BLaER1 treated with 17β-estradiol and CSF1 and Interleukin-3, amounts not matched to agents 10 nM and 100 nM (cell line): ENCODE measurements at regions not wholly inside any gene's neighbourhood (a gene's known extent, or its start where the extent isn't known, plus 50 kb on each side); places are given as distances from the start of the nearest gene placed in this dataset.

Experiments used
- H3K27ac ChIP-seq, 11 experiments: shearing (Covaris generic); formaldehyde crosslinking; 2 replicates each; pipeline ENCODE4 v1.8.1; 2022
- H3K27me3 ChIP-seq, 11 experiments: shearing (Covaris generic); formaldehyde crosslinking; 2 replicates each; pipeline ENCODE4 v1.8.1; 2022
- H3K36me3 ChIP-seq, 11 experiments: shearing (Covaris generic); formaldehyde crosslinking; 2 replicates each; pipeline ENCODE4 v1.8.1; 2022
- H3K4me1 ChIP-seq, 10 experiments: shearing (Covaris generic); formaldehyde crosslinking; 2 replicates each; pipeline ENCODE4 v1.8.1; 2022
- H3K4me2 ChIP-seq, 11 experiments: shearing (Covaris generic); formaldehyde crosslinking; 2 replicates each; pipeline ENCODE4 v1.8.1; 2022
- H3K4me3 ChIP-seq, 10 experiments: shearing (Covaris generic); formaldehyde crosslinking; 2 replicates each; pipeline ENCODE4 v1.8.1; 2022
- H3K9ac ChIP-seq, 11 experiments: shearing (Covaris generic); formaldehyde crosslinking; 2 replicates each; pipeline ENCODE4 v1.8.1; 2022
- H3K9me3 ChIP-seq, 11 experiments: shearing (Covaris generic); formaldehyde crosslinking; replicated peaks in 1 of 11; 2 replicates each; pipeline ENCODE4 v1.8.1; 2022
- H4K20me1 ChIP-seq, 11 experiments: shearing (Covaris generic); formaldehyde crosslinking; 2 replicates each; pipeline ENCODE4 v1.8.1; 2022
- Cebpa-rat ChIP-seq, 11 experiments: shearing (Covaris generic); IDR thresholded peaks; 2 replicates each; pipeline ENCODE4 v1.8.1; 2022

DNA sequence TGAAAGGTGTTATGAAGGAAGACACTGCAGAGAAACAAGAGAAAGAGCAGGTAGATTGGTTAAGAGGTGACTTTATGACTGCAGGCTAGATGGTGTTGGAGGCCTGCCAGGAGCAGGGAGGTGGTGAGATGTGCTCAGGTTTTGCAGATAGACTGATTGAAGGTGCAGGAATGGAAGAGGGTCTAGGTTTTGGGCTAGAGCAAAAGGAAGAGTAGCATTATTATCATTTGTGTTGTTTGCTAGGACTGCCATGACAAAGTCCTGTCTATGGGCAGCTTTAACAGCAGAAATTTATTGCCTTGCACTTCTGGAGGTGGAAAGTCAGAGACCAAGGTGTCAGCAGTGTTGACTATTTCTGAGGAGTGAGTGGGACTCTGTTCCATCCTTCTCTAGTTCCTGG is 172.9 kb upstream of the SOX11 start:
- no peak for TF ChIP-seq Cebpa-rat (IDR thresholded peaks at IDR 0.05)
- Histone ChIP-seq H3K4me3 (no peak overlapping the region), H3K27me3 (no peaks in the 10 kb centered on the region), H3K9me3 (no peaks in the 10 kb centered on the region), H3K27ac (no peak overlapping the region), H3K9ac (no peak overlapping the region), H3K4me2 (no peak overlapping the region), H3K4me1 (peaks cover 10 to 22% (median 14%) of the 10 kb centered on the region in 10 experiments; a peak in 19 of 20 replicates), H4K20me1 (no peaks in the 10 kb centered on the region; a peak in 1 of 22 replicates), H3K36me3 (no peaks in the 10 kb centered on the region)

DNA sequence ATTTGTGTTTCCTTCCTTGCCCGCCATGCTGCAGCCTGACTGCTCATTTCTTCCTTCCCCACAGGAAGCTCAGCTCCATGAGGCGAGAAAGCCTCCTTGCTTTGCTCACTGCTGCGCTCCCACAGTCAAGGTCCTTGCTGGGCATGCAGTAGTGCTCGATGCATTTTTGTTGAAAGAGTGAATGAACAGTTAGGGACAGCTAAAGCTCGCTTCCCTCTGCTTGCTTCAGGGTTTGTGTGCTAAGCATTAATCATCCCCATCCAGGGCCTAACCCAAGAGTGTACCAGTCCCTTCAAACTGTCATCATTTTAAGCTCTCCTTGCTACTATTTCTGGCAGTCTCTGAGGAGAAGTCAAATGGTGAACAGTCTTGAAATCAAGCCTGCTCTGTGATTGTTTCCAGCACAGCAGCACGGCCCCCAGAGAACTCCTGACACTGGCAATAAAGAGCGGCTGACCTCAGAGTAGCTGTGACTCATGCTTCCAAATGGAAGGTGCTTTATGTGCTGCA is 171.7 kb upstream of the SOX11 start:
- Histone ChIP-seq H3K9me3 (no peaks in the 10 kb centered on the region), H3K27me3 (no peaks in the 10 kb centered on the region), H3K4me3 (no peak overlapping the region), H3K4me2 (peak overlapping the region; percentile 53 to 81 (median 69)), H3K36me3 (no peaks in the 10 kb centered on the region), H3K4me1 (peaks cover 10 to 22% (median 14%) of the 10 kb centered on the region in 10 experiments; a peak in 19 of 20 replicates), H3K9ac (peak overlapping the region in 4 of 11 experiments; percentile 3 to 47 (median 15); a peak in 4 of 22 replicates), H4K20me1 (no peaks in the 10 kb centered on the region; a peak in 1 of 22 replicates), H3K27ac (peak overlapping the region in 2 of 11 experiments; percentile 39 to 44; a peak in 3 of 22 replicates)
- TF ChIP-seq Cebpa-rat (IDR thresholded peaks at IDR 0.05), result no peak

DNA sequence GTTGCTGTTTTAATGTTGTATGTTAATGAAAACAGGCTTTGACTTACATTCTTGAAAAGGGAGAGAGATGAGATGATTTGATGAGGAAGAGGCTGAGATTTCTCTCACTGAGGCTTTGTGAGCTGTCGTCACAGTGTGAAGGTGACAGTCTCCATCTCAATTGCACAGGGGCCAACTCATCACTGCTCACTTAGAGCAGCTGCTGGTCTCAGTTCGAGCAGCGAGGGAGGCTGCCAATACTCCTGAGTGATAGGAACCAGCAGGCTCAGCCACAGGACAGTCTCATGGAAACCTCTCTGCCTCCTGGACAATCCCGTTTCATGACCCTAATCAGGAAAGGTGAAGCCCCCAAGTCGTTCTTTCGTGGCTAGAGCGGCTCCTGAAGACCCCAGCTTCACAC is 170.7 kb upstream of the SOX11 start:
- H3K27ac ChIP-seq, result no peak overlapping the region
- no peak overlapping the region for H3K9ac ChIP-seq
- H3K4me2 ChIP-seq, result peak overlapping the region in 4 of 11 experiments; percentile 54 to 71 (median 69); a peak in 8 of 22 replicates
- no peaks in the 10 kb centered on the region for H3K36me3 ChIP-seq
- H3K27me3 ChIP-seq, result no peaks in the 10 kb centered on the region
- H3K9me3 ChIP-seq, result no peaks in the 10 kb centered on the region
- H4K20me1 ChIP-seq, result no peaks in the 10 kb centered on the region; a peak in 1 of 22 replicates
- peaks cover 10 to 22% (median 14%) of the 10 kb centered on the region in 10 experiments; a peak in 19 of 20 replicates for H3K4me1 ChIP-seq
- TF ChIP-seq Cebpa-rat (IDR thresholded peaks at IDR 0.05), result no peak
- no peak overlapping the region for H3K4me3 ChIP-seq

- Histone ChIP-seq H3K27me3 (no peaks in the 10 kb centered on the region), H4K20me1 (no peaks in the 10 kb centered on the region; a peak in 1 of 22 replicates), H3K4me3 (no peak overlapping the region), H3K9ac (no peak overlapping the region), H3K27ac (no peak overlapping the region), H3K9me3 (no peaks in the 10 kb centered on the region), H3K4me2 (no peak overlapping the region), H3K4me1 (peaks cover 10 to 22% (median 14%) of the 10 kb centered on the region in 10 experiments; a peak in 19 of 20 replicates), H3K36me3 (no peaks in the 10 kb centered on the region)
- no peak for TF ChIP-seq Cebpa-rat (IDR thresholded peaks at IDR 0.05)
These were observed 167.6 kb upstream of the SOX11 start for GRCh38 chr2:5524551-5524950.

- Histone ChIP-seq H3K36me3 (no peaks in the 10 kb centered on the region), H3K9me3 (no peaks in the 10 kb centered on the region), H3K9ac (no peak overlapping the region), H3K4me3 (no peak overlapping the region), H3K4me1 (no peaks in the 10 kb centered on the region), H4K20me1 (no peaks in the 10 kb centered on the region), H3K27me3 (no peaks in the 10 kb centered on the region), H3K27ac (no peak overlapping the region), H3K4me2 (no peak overlapping the region)
- no peak for TF ChIP-seq Cebpa-rat (IDR thresholded peaks at IDR 0.05)
These were observed 163.5 kb upstream of the SOX11 start for GRCh38 chr2:5528706-5529105.

GRCh38 chr2:5530011-5530696 is 162.0 kb upstream of the SOX11 start:
- no peak overlapping the region for H3K27ac ChIP-seq
- no peak for TF ChIP-seq Cebpa-rat (IDR thresholded peaks at IDR 0.05)
- no peaks in the 10 kb centered on the region for H3K36me3 ChIP-seq
- no peaks in the 10 kb centered on the region for H3K9me3 ChIP-seq
- no peaks in the 10 kb centered on the region for H3K4me1 ChIP-seq
- H3K27me3 ChIP-seq, result no peaks in the 10 kb centered on the region
- no peak overlapping the region for H3K9ac ChIP-seq
- no peak overlapping the region for H3K4me2 ChIP-seq
- no peak overlapping the region for H3K4me3 ChIP-seq
- no peaks in the 10 kb centered on the region for H4K20me1 ChIP-seq

DNA sequence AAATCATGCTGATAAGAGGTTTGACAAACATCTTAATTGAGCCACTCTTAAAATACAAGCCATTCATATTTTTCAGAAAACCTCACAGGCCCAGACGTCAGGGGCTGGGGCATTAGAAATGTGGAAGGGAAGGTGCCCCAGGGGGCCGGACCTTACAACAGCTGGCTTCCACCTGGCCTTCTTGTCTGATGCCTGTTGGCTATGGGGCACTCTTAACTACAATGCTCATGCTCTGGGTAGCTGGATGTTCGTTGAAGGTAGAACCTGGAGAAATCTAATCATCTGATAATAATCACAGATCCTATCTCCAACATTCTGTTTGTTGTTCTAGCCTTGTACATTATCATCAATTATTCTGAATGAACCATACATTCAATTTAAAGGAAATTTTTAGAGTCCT is 156.9 kb upstream of the SOX11 start:
- Histone ChIP-seq H3K36me3 (no peaks in the 10 kb centered on the region), H4K20me1 (no peaks in the 10 kb centered on the region)
- no peak for TF ChIP-seq Cebpa-rat (IDR thresholded peaks at IDR 0.05)

DNA sequence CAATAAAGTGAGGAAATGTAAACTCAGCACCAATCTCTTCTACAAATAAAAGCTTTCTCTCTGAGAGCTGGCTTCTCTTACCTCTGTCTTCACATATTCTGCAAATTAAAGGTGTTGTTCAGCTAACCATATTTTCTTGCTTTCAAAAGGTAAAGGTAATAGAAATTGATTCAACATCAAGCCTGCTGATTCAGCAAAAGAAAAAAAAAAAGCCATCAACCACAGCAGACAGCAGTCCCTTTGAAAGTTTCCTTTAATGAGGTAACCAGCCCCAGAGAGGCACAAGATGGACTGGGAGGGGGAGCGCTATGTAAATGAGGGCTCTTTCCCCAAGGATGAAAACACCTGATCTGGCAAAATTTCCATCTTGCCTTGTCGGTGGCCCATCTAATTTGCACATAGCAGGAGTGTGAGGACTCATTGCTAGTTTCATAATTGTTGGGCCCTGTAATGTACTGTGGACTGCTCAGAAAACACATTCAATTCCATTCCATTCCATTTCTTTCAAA is 154.9 kb upstream of the SOX11 start:
- peaks cover 0 to 5% (median 0%) of the 10 kb centered on the region in 11 experiments; a peak in 6 of 22 replicates for H3K9me3 ChIP-seq
- H3K27ac ChIP-seq, result no peak overlapping the region
- no peaks in the 10 kb centered on the region for H3K27me3 ChIP-seq
- H4K20me1 ChIP-seq, result no peaks in the 10 kb centered on the region
- no peaks in the 10 kb centered on the region for H3K36me3 ChIP-seq
- H3K4me2 ChIP-seq, result no peak overlapping the region
- H3K4me3 ChIP-seq, result no peak overlapping the region
- H3K4me1 ChIP-seq, result no peaks in the 10 kb centered on the region
- no peak overlapping the region for H3K9ac ChIP-seq
- TF ChIP-seq Cebpa-rat (IDR thresholded peaks at IDR 0.05), result no peak

More for the DNA sequence above, 156.9 kb upstream of the SOX11 start:
- Histone ChIP-seq H3K4me3 (no peak overlapping the region), H3K9ac (no peak overlapping the region), H3K27ac (no peak overlapping the region), H3K27me3 (no peaks in the 10 kb centered on the region), H3K4me2 (no peak overlapping the region), H3K9me3 (no peaks in the 10 kb centered on the region), H3K4me1 (no peaks in the 10 kb centered on the region)

- H3K9me3 ChIP-seq, result peaks cover 5 to 15% (median 11%) of the 10 kb centered on the region in 11 experiments
- no peak overlapping the region for H3K9ac ChIP-seq
- no peak overlapping the region for H3K4me2 ChIP-seq
- H4K20me1 ChIP-seq, result no peaks in the 10 kb centered on the region
- no peak overlapping the region for H3K27ac ChIP-seq
- no peak for TF ChIP-seq Cebpa-rat (IDR thresholded peaks at IDR 0.05)
- no peaks in the 10 kb centered on the region for H3K36me3 ChIP-seq
- H3K4me3 ChIP-seq, result no peak overlapping the region
- H3K27me3 ChIP-seq, result no peaks in the 10 kb centered on the region
- no peaks in the 10 kb centered on the region for H3K4me1 ChIP-seq
These were observed 153.9 kb upstream of the SOX11 start for GRCh38 chr2:5538313-5538712.
